NCI-H2227 treated with DMSO at 0.1 percent for 48 hours (cell line): ENCODE measurements at regions not wholly inside any gene's neighbourhood (a gene's known extent, or its start where the extent isn't known, plus 50 kb on each side); places are given as distances from the start of the nearest gene placed in this dataset.

Experiments used
- DNase-seq: peaks from one replicate; lab custom pipeline; 2025; lab: John Stamatoyannopoulos, UW

DNA sequence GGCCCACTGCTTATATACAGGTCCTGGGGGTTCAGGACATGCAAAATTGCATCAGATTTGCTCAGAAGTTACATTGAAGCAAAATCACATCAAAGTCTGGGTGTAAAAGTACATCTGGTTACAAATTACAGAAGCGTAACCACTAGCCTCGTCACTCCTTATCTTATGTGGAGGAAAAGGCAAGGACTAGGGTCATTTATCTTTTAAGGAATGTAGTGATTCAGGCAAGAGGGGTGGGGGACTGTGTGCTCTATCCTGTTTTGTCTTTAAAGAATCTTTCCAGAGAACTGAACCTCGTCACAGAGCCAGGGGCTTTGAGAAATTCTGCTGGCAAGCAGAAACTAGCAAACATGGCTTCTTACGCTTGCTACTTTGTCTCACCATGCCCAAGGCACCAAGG lies 61.1 kb upstream of the RAB4A start:
- DNase-seq: no peak

DNA sequence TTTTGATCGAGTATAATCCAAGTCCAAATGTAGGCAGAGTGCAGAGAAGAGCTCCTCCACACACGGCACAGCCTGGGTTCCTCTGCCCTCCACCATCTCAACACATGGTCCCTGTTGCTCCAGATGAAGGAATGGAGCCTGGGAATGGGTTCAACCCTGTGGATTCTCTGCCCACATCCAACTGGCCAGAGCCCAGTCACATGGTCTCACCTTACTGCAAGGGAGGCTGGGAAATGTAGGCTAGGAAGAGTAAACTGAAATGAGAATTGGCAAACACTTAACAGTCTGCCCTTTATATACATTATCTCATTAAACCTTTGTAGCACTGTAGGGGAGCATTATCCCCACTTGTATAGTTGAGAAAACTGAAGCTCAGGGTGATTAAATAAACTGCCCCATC lies 60.1 kb upstream of the RAB4A start:
- no peak for DNase-seq

DNA sequence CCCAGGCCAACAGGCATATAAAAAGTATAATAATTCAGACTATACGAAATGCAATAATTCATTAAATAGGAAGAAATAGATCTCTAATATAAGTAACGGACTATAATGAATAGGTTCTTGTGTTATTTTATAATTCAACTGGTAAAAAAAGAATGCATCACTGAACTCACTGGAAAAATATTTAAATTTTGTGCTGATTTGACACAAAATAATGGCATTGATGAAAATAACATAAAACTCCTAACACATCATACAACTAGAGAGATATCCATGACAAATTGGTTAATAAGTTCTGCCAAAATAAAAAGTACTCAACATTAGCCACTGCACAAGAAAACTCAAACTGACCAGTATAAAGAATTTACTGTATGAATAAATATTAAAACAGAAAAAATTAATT lies 57.1 kb upstream of the RAB4A start:
- DNase-seq: no peak

DNA sequence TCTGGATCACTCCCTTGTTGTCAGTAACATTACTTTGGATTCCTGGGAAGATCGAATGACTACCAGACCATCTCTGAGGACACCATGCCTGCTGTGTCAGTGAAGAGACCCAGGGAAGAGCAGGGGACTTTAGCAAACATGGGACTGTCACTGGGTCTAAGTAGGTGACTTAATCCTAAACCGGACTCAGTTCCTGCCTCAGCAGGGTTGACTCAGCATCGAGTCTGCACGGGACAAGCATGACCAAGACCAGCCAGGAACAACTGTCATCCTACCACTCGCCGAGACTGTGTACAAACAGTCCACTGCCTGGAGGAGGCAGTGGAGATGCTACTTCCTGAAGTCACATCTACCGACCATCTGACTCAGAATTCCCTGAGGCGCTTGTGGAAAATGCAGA lies 53.2 kb upstream of the RAB4A start:
- no peak for DNase-seq

DNA sequence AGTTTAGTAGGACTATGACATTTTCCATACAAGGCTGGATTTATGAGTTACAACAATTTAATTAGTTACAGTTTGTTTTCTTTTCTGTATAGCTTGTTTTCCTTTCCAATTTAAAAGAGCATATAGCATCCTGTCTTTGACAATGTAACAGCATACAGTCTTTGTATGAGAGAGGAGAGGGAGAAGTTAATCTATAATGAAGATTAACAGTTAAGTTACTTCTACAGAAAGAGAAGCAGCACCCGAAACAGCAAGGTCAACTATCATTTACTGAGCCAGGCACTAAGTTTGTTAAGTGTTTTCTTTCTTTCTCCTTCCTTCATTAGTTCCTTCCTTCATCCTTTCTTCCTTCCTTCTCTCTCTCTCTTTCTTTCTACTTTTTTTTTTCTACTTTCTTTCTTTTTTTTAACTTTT lies 52.3 kb upstream of the RAB4A start:
- no peak for DNase-seq

DNA sequence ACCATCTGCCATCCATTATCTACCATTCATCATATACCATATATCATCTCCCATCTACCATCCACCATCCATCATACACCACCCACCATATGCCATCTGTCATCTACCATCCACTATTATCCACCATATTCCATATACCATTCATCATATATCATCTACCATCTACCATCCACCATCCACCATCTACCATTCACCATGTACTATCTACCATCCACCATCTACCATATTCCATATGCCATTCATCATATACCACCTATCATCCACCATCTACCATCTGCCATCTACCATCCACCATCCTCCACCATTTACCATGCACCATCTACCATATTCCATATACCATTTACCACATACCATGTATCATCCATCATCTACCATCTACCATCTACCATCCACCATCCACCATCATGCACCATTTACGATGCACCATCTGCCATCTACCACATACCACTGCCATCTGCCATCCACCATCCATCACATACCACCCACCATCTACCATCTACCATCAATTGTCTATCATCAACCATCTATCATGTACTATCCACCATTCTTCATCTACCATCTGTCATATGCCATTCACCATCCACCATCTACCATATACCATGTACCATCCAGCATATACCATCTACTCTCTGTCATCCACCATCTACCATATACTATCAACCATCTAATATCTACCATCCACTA lies 50.6 kb upstream of the RAB4A start:
- no peak for DNase-seq

DNA sequence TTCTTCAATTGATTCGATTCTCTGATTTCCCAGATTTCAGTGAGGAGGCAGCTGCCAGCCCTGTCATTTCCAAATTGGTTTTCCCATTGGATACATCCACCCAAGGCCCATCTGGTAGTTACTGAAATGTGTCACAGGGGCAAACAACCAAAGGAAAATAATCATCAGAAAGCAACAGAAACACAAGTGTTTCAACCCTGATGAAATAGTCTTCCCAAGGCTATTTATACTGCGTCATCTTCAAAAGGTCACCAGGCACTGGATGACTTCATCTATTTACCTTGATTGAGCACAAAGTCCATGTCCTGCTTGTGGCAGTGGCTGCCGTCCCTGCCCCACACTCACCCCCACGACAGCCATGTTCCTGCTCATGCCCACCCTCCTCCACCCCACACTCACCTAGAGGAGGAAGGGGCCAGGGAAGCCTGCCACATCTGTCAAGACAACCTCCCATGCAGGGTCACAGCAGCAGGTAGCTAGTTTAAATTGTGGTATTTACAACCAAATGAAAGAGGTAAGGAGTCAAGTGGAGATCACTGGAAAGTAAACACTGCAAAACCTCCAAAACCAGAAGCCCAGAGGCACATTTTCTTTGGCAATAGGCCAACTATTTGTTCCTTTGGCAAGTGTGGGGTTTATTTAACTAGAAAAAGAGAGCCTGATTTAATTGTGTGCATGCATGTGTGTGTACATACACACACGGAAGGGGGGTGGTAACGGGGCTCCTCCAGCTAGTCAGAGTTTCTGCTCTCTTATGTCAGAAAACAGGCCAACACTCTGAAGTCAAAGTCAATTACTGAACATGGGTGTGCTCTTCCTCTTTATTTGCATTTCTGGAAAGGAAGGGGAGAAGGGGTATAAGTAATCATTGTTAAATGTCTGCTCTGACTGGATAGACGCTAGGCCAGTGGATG lies 49.5 kb upstream of the RAB4A start:
- DNase-seq: peak; percentile 74
